ENCODE measurements at regions not wholly inside any gene's neighbourhood (a gene's known extent, or its start where the extent isn't known, plus 50 kb on each side); places are given as distances from the start of the nearest gene placed in this dataset.
A peak's percentile ranks its signal among the peaks of the same experiment; 100 is the strongest.

DNA sequence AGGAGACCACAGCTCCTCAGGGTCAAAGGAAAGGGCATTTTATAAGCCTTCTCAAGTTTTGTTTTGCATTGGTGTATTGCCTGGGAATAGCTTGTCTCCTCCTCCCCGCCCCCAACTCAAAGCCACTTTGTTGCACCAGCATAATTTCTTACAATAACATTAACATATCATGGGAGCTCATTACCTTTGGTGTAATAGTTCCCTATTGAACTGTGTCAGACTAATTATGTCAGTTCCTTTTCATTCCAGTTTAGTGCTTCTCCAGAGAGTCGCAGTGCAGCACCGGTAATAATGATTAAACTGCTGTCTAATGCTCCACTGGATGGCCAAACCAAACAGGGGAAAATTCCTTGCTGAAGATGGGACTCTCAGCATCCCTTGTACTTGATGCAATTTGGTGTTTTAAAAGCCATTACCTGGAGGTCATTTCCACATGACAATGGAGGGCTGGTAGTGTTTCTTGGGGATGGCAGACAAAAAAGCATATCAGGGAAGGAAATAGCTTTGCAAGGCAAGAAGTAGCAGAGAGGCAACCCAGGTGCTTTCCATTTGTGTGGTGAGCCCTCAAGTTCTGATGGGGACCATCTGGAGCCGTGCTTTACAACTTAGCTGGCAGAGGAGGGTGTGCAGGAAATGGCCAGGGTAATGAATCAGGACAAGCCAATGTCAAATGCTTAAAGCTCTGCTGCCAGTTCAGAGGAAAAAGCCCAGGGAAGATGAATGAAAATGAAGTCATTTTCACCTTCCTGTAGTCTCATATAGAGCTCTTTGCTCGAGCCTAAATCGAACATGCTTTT lies 91.5 kb upstream of the NLRP1 start:
- ATAC-seq (no peak), DNase-seq (ENCODE audit: low spot score) (no peak)
- POLR2A ChIA-PET: no interaction called here
- Mint-ChIP-seq H3K9me3 (peaks cover 21% of the 10 kb centered on the region), H3K27me3 (ENCODE audit: low read depth) (peaks cover 3% of the 10 kb centered on the region; the same call in 1 of the 2 replicates), H3K4me3 (no peak overlapping the region), H3K4me1 (peaks cover 8% of the 10 kb centered on the region), H3K36me3 (no peaks in the 10 kb centered on the region), H3K27ac (peak overlapping the region; percentile 43; the same call in 1 of the 2 replicates)
- CTCF ChIA-PET: interaction anchor here (0.7 to 1.7 kb wide), 6 partner anchors 19 to 391 kb away, joined by 3 to 6 read pairs (median 4); no protein-coding TSS in a partner anchor
- TF ChIP-seq, protein P1, sequence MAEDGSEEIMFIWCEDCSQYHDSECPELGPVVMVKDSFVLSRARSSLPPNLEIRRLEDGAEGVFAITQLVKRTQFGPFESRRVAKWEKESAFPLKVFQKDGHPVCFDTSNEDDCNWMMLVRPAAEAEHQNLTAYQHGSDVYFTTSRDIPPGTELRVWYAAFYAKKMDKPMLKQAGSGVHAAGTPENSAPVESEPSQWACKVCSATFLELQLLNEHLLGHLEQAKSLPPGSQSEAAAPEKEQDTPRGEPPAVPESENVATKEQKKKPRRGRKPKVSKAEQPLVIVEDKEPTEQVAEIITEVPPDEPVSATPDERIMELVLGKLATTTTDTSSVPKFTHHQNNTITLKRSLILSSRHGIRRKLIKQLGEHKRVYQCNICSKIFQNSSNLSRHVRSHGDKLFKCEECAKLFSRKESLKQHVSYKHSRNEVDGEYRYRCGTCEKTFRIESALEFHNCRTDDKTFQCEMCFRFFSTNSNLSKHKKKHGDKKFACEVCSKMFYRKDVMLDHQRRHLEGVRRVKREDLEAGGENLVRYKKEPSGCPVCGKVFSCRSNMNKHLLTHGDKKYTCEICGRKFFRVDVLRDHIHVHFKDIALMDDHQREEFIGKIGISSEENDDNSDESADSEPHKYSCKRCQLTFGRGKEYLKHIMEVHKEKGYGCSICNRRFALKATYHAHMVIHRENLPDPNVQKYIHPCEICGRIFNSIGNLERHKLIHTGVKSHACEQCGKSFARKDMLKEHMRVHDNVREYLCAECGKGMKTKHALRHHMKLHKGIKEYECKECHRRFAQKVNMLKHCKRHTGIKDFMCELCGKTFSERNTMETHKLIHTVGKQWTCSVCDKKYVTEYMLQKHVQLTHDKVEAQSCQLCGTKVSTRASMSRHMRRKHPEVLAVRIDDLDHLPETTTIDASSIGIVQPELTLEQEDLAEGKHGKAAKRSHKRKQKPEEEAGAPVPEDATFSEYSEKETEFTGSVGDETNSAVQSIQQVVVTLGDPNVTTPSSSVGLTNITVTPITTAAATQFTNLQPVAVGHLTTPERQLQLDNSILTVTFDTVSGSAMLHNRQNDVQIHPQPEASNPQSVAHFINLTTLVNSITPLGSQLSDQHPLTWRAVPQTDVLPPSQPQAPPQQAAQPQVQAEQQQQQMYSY (CRISPR knock-in tag; IDR thresholded peaks at IDR 0.05): no peak
- TF ChIP-seq, protein P2, sequence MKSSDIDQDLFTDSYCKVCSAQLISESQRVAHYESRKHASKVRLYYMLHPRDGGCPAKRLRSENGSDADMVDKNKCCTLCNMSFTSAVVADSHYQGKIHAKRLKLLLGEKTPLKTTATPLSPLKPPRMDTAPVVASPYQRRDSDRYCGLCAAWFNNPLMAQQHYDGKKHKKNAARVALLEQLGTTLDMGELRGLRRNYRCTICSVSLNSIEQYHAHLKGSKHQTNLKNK (CRISPR knock-in tag; IDR thresholded peaks at IDR 0.05): no peak
- TF ChIP-seq, protein P3, sequence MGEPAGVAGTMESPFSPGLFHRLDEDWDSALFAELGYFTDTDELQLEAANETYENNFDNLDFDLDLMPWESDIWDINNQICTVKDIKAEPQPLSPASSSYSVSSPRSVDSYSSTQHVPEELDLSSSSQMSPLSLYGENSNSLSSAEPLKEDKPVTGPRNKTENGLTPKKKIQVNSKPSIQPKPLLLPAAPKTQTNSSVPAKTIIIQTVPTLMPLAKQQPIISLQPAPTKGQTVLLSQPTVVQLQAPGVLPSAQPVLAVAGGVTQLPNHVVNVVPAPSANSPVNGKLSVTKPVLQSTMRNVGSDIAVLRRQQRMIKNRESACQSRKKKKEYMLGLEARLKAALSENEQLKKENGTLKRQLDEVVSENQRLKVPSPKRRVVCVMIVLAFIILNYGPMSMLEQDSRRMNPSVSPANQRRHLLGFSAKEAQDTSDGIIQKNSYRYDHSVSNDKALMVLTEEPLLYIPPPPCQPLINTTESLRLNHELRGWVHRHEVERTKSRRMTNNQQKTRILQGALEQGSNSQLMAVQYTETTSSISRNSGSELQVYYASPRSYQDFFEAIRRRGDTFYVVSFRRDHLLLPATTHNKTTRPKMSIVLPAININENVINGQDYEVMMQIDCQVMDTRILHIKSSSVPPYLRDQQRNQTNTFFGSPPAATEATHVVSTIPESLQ (CRISPR knock-in tag; IDR thresholded peaks at IDR 0.05): no peak
- TF ChIP-seq IRF2 (CRISPR knock-in tag; IDR thresholded peaks at IDR 0.05; ENCODE audit: borderline replicate concordance, low read depth) (no peak), HMGA2 (CRISPR knock-in tag; IDR thresholded peaks at IDR 0.05) (no peak), TEAD1 (CRISPR knock-in tag; IDR thresholded peaks at IDR 0.05) (no peak), FOXK1 (CRISPR knock-in tag; IDR thresholded peaks at IDR 0.05) (no peak), ZNF263 (CRISPR knock-in tag; IDR thresholded peaks at IDR 0.05; ENCODE audit: low read depth) (no peak), JAZF1 (CRISPR knock-in tag; IDR thresholded peaks at IDR 0.05) (no peak), NR1H2 (CRISPR knock-in tag; IDR thresholded peaks at IDR 0.05) (no peak), ZNF219 (CRISPR knock-in tag; IDR thresholded peaks at IDR 0.05; ENCODE audit: borderline replicate concordance) (no peak), NR3C1 (CRISPR knock-in tag; conservative IDR thresholded peaks at IDR 0.05; ENCODE audit: low read depth) (no peak)
- TF ChIP-seq, protein P4, sequence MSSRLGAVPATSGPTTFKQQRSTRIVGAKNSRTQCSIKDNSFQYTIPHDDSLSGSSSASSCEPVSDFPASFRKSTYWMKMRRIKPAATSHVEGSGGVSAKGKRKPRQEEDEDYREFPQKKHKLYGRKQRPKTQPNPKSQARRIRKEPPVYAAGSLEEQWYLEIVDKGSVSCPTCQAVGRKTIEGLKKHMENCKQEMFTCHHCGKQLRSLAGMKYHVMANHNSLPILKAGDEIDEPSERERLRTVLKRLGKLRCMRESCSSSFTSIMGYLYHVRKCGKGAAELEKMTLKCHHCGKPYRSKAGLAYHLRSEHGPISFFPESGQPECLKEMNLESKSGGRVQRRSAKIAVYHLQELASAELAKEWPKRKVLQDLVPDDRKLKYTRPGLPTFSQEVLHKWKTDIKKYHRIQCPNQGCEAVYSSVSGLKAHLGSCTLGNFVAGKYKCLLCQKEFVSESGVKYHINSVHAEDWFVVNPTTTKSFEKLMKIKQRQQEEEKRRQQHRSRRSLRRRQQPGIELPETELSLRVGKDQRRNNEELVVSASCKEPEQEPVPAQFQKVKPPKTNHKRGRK (CRISPR knock-in tag; IDR thresholded peaks at IDR 0.05; ENCODE audit: borderline replicate concordance): no peak
- TF ChIP-seq, protein P5, sequence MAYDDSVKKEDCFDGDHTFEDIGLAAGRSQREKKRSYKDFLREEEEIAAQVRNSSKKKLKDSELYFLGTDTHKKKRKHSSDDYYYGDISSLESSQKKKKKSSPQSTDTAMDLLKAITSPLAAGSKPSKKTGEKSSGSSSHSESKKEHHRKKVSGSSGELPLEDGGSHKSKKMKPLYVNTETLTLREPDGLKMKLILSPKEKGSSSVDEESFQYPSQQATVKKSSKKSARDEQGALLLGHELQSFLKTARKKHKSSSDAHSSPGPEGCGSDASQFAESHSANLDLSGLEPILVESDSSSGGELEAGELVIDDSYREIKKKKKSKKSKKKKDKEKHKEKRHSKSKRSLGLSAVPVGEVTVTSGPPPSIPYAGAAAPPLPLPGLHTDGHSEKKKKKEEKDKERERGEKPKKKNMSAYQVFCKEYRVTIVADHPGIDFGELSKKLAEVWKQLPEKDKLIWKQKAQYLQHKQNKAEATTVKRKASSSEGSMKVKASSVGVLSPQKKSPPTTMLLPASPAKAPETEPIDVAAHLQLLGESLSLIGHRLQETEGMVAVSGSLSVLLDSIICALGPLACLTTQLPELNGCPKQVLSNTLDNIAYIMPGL (CRISPR knock-in tag; IDR thresholded peaks at IDR 0.05): no peak
- TF ChIP-seq, protein P6, sequence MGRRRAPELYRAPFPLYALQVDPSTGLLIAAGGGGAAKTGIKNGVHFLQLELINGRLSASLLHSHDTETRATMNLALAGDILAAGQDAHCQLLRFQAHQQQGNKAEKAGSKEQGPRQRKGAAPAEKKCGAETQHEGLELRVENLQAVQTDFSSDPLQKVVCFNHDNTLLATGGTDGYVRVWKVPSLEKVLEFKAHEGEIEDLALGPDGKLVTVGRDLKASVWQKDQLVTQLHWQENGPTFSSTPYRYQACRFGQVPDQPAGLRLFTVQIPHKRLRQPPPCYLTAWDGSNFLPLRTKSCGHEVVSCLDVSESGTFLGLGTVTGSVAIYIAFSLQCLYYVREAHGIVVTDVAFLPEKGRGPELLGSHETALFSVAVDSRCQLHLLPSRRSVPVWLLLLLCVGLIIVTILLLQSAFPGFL (CRISPR knock-in tag; IDR thresholded peaks at IDR 0.05; ENCODE audit: borderline replicate concordance): no peak
- TF ChIP-seq, protein P7, sequence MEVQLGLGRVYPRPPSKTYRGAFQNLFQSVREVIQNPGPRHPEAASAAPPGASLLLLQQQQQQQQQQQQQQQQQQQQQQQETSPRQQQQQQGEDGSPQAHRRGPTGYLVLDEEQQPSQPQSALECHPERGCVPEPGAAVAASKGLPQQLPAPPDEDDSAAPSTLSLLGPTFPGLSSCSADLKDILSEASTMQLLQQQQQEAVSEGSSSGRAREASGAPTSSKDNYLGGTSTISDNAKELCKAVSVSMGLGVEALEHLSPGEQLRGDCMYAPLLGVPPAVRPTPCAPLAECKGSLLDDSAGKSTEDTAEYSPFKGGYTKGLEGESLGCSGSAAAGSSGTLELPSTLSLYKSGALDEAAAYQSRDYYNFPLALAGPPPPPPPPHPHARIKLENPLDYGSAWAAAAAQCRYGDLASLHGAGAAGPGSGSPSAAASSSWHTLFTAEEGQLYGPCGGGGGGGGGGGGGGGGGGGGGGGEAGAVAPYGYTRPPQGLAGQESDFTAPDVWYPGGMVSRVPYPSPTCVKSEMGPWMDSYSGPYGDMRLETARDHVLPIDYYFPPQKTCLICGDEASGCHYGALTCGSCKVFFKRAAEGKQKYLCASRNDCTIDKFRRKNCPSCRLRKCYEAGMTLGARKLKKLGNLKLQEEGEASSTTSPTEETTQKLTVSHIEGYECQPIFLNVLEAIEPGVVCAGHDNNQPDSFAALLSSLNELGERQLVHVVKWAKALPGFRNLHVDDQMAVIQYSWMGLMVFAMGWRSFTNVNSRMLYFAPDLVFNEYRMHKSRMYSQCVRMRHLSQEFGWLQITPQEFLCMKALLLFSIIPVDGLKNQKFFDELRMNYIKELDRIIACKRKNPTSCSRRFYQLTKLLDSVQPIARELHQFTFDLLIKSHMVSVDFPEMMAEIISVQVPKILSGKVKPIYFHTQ (CRISPR knock-in tag; IDR thresholded peaks at IDR 0.05): no peak
- TF ChIP-seq, protein P8, sequence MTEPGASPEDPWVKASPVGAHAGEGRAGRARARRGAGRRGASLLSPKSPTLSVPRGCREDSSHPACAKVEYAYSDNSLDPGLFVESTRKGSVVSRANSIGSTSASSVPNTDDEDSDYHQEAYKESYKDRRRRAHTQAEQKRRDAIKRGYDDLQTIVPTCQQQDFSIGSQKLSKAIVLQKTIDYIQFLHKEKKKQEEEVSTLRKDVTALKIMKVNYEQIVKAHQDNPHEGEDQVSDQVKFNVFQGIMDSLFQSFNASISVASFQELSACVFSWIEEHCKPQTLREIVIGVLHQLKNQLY (CRISPR knock-in tag; IDR thresholded peaks at IDR 0.05): no peak
- TF ChIP-seq, protein P9, sequence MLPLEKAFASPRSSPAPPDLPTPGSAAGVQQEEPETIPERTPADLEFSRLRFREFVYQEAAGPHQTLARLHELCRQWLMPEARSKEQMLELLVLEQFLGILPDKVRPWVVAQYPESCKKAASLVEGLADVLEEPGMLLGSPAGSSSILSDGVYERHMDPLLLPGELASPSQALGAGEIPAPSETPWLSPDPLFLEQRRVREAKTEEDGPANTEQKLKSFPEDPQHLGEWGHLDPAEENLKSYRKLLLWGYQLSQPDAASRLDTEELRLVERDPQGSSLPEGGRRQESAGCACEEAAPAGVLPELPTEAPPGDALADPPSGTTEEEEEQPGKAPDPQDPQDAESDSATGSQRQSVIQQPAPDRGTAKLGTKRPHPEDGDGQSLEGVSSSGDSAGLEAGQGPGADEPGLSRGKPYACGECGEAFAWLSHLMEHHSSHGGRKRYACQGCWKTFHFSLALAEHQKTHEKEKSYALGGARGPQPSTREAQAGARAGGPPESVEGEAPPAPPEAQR (CRISPR knock-in tag; IDR thresholded peaks at IDR 0.05): no peak
